ENCODE measurements at regions not wholly inside any gene's neighbourhood (a gene's known extent, or its start where the extent isn't known, plus 50 kb on each side); places are given as distances from the start of the nearest gene placed in this dataset.

GRCh38 chr6:113004470-113005270 lies 657.5 kb downstream of the RFPL4B start:
- no peak for TF ChIP-seq POLR2A (IDR thresholded peaks at IDR 0.05; ENCODE audit: low read length)
- no peak for TF ChIP-seq GATA1 (IDR thresholded peaks at IDR 0.05; ENCODE audit: low read depth, low read length)
